ENCODE measurements at regions not wholly inside any gene's neighbourhood (a gene's known extent, or its start where the extent isn't known, plus 50 kb on each side); places are given as distances from the start of the nearest gene placed in this dataset.
A peak's percentile ranks its signal among the peaks of the same experiment; 100 is the strongest.

- Histone ChIP-seq H3K4me1 (ENCODE audit: control insufficient read depth, insufficient read depth, low read length) (peaks cover 2% of the 10 kb centered on the region; the same call in 1 of the 2 replicates), H3K4me3 (ENCODE audit: low read length) (no peak overlapping the region), H3K27me3 (ENCODE audit: control insufficient read depth, insufficient read depth, low read length) (no peaks in the 10 kb centered on the region), H3K9me3 (ENCODE audit: control insufficient read depth, insufficient read depth, low read length) (no peaks in the 10 kb centered on the region), H3K36me3 (ENCODE audit: control insufficient read depth, insufficient read depth, low read length) (no peaks in the 10 kb centered on the region), H3K27ac (ENCODE audit: low read length) (no peak overlapping the region)
- no peak for DNase-seq (ENCODE audit: low read depth, low spot score)
Observed at GRCh38 chr18:44093253-44093652, 587.4 kb upstream of the SETBP1 start.

- no peaks in the 10 kb centered on the region for H3K27me3 ChIP-seq (ENCODE audit: control insufficient read depth, insufficient read depth, low read length)
- H3K4me1 ChIP-seq (ENCODE audit: control insufficient read depth, insufficient read depth, low read length): peaks cover 2% of the 10 kb centered on the region; the same call in 1 of the 2 replicates
- no peak overlapping the region for H3K27ac ChIP-seq (ENCODE audit: low read length)
- no peak overlapping the region for H3K4me3 ChIP-seq (ENCODE audit: low read length)
- no peaks in the 10 kb centered on the region for H3K36me3 ChIP-seq (ENCODE audit: control insufficient read depth, insufficient read depth, low read length)
- H3K9me3 ChIP-seq (ENCODE audit: control insufficient read depth, insufficient read depth, low read length): no peaks in the 10 kb centered on the region
- no peak for DNase-seq (ENCODE audit: low read depth, low spot score)
Observed at GRCh38 chr18:44096016-44096415, 584.7 kb upstream of the SETBP1 start.

- H3K4me3 ChIP-seq (ENCODE audit: low read length): no peak overlapping the region
- peak; percentile 13 for DNase-seq (ENCODE audit: low read depth, low spot score)
- WGBS (ENCODE audit: insufficient coverage, insufficient read length): no CpG with 5 or more reads among the region's 4 CpGs
Observed at GRCh38 chr18:44098551-44099098, 582.1 kb upstream of the SETBP1 start.

GRCh38 chr18:44107187-44107586, 573.5 kb upstream of the SETBP1 start:
- Histone ChIP-seq H3K36me3 (ENCODE audit: control insufficient read depth, insufficient read depth, low read length) (no peaks in the 10 kb centered on the region), H3K27me3 (ENCODE audit: control insufficient read depth, insufficient read depth, low read length) (no peaks in the 10 kb centered on the region), H3K4me3 (ENCODE audit: low read length) (no peak overlapping the region), H3K4me1 (ENCODE audit: control insufficient read depth, insufficient read depth, low read length) (no peaks in the 10 kb centered on the region), H3K9me3 (ENCODE audit: control insufficient read depth, insufficient read depth, low read length) (no peaks in the 10 kb centered on the region), H3K27ac (ENCODE audit: low read length) (no peak overlapping the region)
- WGBS (ENCODE audit: insufficient coverage, insufficient read length): no CpG with 5 or more reads among the region's 2 CpGs
- DNase-seq (ENCODE audit: low read depth, low spot score): no peak

More at GRCh38 chr18:44098551-44099098, 582.1 kb upstream of the SETBP1 start:
- Histone ChIP-seq H3K4me1 (ENCODE audit: control insufficient read depth, insufficient read depth, low read length) (peaks cover 2% of the 10 kb centered on the region; the same call in 1 of the 2 replicates), H3K36me3 (ENCODE audit: control insufficient read depth, insufficient read depth, low read length) (no peaks in the 10 kb centered on the region), H3K9me3 (ENCODE audit: control insufficient read depth, insufficient read depth, low read length) (no peaks in the 10 kb centered on the region), H3K27me3 (ENCODE audit: control insufficient read depth, insufficient read depth, low read length) (no peaks in the 10 kb centered on the region), H3K27ac (ENCODE audit: low read length) (no peak overlapping the region)

GRCh38 chr18:44111337-44111736, 569.4 kb upstream of the SETBP1 start:
- DNase-seq (ENCODE audit: low read depth, low spot score): no peak
- Histone ChIP-seq H3K27me3 (ENCODE audit: control insufficient read depth, insufficient read depth, low read length) (no peaks in the 10 kb centered on the region), H3K4me3 (ENCODE audit: low read length) (no peak overlapping the region), H3K4me1 (ENCODE audit: control insufficient read depth, insufficient read depth, low read length) (no peaks in the 10 kb centered on the region), H3K9me3 (ENCODE audit: control insufficient read depth, insufficient read depth, low read length) (no peaks in the 10 kb centered on the region), H3K27ac (ENCODE audit: low read length) (no peak overlapping the region), H3K36me3 (ENCODE audit: control insufficient read depth, insufficient read depth, low read length) (no peaks in the 10 kb centered on the region)

- no peaks in the 10 kb centered on the region for H3K36me3 ChIP-seq (ENCODE audit: control insufficient read depth, insufficient read depth, low read length)
- no peaks in the 10 kb centered on the region for H3K27me3 ChIP-seq (ENCODE audit: control insufficient read depth, insufficient read depth, low read length)
- H3K9me3 ChIP-seq (ENCODE audit: control insufficient read depth, insufficient read depth, low read length): no peaks in the 10 kb centered on the region
- no peak for DNase-seq (ENCODE audit: low read depth, low spot score)
- H3K4me3 ChIP-seq (ENCODE audit: low read length): no peak overlapping the region
- no peak overlapping the region for H3K27ac ChIP-seq (ENCODE audit: low read length)
- H3K4me1 ChIP-seq (ENCODE audit: control insufficient read depth, insufficient read depth, low read length): no peaks in the 10 kb centered on the region
Observed at GRCh38 chr18:44117821-44118220, 562.9 kb upstream of the SETBP1 start.

GRCh38 chr18:44119607-44120006, 561.1 kb upstream of the SETBP1 start:
- Histone ChIP-seq H3K9me3 (ENCODE audit: control insufficient read depth, insufficient read depth, low read length) (no peaks in the 10 kb centered on the region), H3K4me3 (ENCODE audit: low read length) (no peak overlapping the region), H3K27me3 (ENCODE audit: control insufficient read depth, insufficient read depth, low read length) (no peaks in the 10 kb centered on the region), H3K4me1 (ENCODE audit: control insufficient read depth, insufficient read depth, low read length) (no peaks in the 10 kb centered on the region), H3K27ac (ENCODE audit: low read length) (no peak overlapping the region), H3K36me3 (ENCODE audit: control insufficient read depth, insufficient read depth, low read length) (no peaks in the 10 kb centered on the region)
- DNase-seq (ENCODE audit: low read depth, low spot score): no peak
- no CpG with 5 or more reads among the region's 2 CpGs for WGBS (ENCODE audit: insufficient coverage, insufficient read length)

- H3K36me3 ChIP-seq (ENCODE audit: control insufficient read depth, insufficient read depth, low read length): no peaks in the 10 kb centered on the region
- WGBS (ENCODE audit: insufficient coverage, insufficient read length): no CpG with 5 or more reads among the region's 2 CpGs
- H3K27ac ChIP-seq (ENCODE audit: low read length): no peak overlapping the region
- no peaks in the 10 kb centered on the region for H3K27me3 ChIP-seq (ENCODE audit: control insufficient read depth, insufficient read depth, low read length)
- H3K4me1 ChIP-seq (ENCODE audit: control insufficient read depth, insufficient read depth, low read length): no peaks in the 10 kb centered on the region
- DNase-seq (ENCODE audit: low read depth, low spot score): no peak
- no peak overlapping the region for H3K4me3 ChIP-seq (ENCODE audit: low read length)
- H3K9me3 ChIP-seq (ENCODE audit: control insufficient read depth, insufficient read depth, low read length): no peaks in the 10 kb centered on the region
Observed at GRCh38 chr18:44123743-44124142, 556.9 kb upstream of the SETBP1 start.

GRCh38 chr18:44125446-44125845, 555.2 kb upstream of the SETBP1 start:
- no peaks in the 10 kb centered on the region for H3K36me3 ChIP-seq (ENCODE audit: control insufficient read depth, insufficient read depth, low read length)
- H3K27me3 ChIP-seq (ENCODE audit: control insufficient read depth, insufficient read depth, low read length): no peaks in the 10 kb centered on the region
- no peak overlapping the region for H3K4me3 ChIP-seq (ENCODE audit: low read length)
- H3K9me3 ChIP-seq (ENCODE audit: control insufficient read depth, insufficient read depth, low read length): no peaks in the 10 kb centered on the region
- H3K4me1 ChIP-seq (ENCODE audit: control insufficient read depth, insufficient read depth, low read length): no peaks in the 10 kb centered on the region
- WGBS (ENCODE audit: insufficient coverage, insufficient read length): no CpG with 5 or more reads among the region's 3 CpGs
- DNase-seq (ENCODE audit: low read depth, low spot score): no peak
- no peak overlapping the region for H3K27ac ChIP-seq (ENCODE audit: low read length)

GRCh38 chr18:44126598-44126997, 554.1 kb upstream of the SETBP1 start:
- H3K4me3 ChIP-seq (ENCODE audit: low read length): no peak overlapping the region
- H3K27ac ChIP-seq (ENCODE audit: low read length): no peak overlapping the region
- no peak for DNase-seq (ENCODE audit: low read depth, low spot score)
- no peaks in the 10 kb centered on the region for H3K4me1 ChIP-seq (ENCODE audit: control insufficient read depth, insufficient read depth, low read length)
- H3K9me3 ChIP-seq (ENCODE audit: control insufficient read depth, insufficient read depth, low read length): no peaks in the 10 kb centered on the region
- no peaks in the 10 kb centered on the region for H3K27me3 ChIP-seq (ENCODE audit: control insufficient read depth, insufficient read depth, low read length)
- H3K36me3 ChIP-seq (ENCODE audit: control insufficient read depth, insufficient read depth, low read length): no peaks in the 10 kb centered on the region

GRCh38 chr18:44128365-44128764, 552.3 kb upstream of the SETBP1 start:
- H3K27me3 ChIP-seq (ENCODE audit: control insufficient read depth, insufficient read depth, low read length): no peaks in the 10 kb centered on the region
- no peaks in the 10 kb centered on the region for H3K4me1 ChIP-seq (ENCODE audit: control insufficient read depth, insufficient read depth, low read length)

More at GRCh38 chr18:44128365-44128764, 552.3 kb upstream of the SETBP1 start:
- Histone ChIP-seq H3K4me3 (ENCODE audit: low read length) (no peak overlapping the region), H3K9me3 (ENCODE audit: control insufficient read depth, insufficient read depth, low read length) (no peaks in the 10 kb centered on the region), H3K36me3 (ENCODE audit: control insufficient read depth, insufficient read depth, low read length) (no peaks in the 10 kb centered on the region), H3K27ac (ENCODE audit: low read length) (no peak overlapping the region)
- DNase-seq (ENCODE audit: low read depth, low spot score): no peak
- no CpG with 5 or more reads among the region's 1 CpG for WGBS (ENCODE audit: insufficient coverage, insufficient read length)
